ENCODE measurements at regions not wholly inside any gene's neighbourhood (a gene's known extent, or its start where the extent isn't known, plus 50 kb on each side); places are given as distances from the start of the nearest gene placed in this dataset.

DNA sequence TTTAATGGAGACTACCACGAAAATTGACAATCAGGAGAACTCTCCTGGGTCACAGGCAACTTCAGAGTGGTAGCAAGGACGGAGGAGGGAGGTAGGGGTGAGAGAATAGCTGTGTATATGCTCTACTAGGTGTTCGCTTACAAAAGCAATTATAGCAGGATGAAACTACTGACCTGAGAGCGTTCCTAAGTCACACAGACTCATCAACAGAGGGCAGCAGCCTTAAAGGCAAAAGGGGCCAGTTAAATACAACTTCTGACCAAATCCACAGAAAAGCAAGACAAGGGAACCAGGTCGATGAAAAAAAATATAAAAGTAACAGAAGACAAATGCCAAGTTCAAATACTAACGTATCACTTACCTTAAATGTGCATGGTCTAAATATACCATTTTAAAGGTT lies 894.6 kb downstream of the PLOD2 start:
- no peaks in the 10 kb centered on the region for H3K36me3 Mint-ChIP-seq (ENCODE audit: unreplicated experiment)
- TF ChIP-seq, protein P1, sequence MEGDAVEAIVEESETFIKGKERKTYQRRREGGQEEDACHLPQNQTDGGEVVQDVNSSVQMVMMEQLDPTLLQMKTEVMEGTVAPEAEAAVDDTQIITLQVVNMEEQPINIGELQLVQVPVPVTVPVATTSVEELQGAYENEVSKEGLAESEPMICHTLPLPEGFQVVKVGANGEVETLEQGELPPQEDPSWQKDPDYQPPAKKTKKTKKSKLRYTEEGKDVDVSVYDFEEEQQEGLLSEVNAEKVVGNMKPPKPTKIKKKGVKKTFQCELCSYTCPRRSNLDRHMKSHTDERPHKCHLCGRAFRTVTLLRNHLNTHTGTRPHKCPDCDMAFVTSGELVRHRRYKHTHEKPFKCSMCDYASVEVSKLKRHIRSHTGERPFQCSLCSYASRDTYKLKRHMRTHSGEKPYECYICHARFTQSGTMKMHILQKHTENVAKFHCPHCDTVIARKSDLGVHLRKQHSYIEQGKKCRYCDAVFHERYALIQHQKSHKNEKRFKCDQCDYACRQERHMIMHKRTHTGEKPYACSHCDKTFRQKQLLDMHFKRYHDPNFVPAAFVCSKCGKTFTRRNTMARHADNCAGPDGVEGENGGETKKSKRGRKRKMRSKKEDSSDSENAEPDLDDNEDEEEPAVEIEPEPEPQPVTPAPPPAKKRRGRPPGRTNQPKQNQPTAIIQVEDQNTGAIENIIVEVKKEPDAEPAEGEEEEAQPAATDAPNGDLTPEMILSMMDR (IDR thresholded peaks at IDR 0.05; ENCODE audit: partially characterized antibody, unreplicated experiment) = no peak
- H3K4me1 Mint-ChIP-seq (ENCODE audit: low read depth, unreplicated experiment) = no peaks in the 10 kb centered on the region
- no peak overlapping the region for H3K27ac Mint-ChIP-seq (ENCODE audit: unreplicated experiment)
- no peaks in the 10 kb centered on the region for H3K27me3 Mint-ChIP-seq (ENCODE audit: unreplicated experiment)
- no peak overlapping the region for H3K4me3 Mint-ChIP-seq (ENCODE audit: unreplicated experiment)
- no peaks in the 10 kb centered on the region for H3K9me3 Mint-ChIP-seq (ENCODE audit: unreplicated experiment)
- DNase-seq = no peak

DNA sequence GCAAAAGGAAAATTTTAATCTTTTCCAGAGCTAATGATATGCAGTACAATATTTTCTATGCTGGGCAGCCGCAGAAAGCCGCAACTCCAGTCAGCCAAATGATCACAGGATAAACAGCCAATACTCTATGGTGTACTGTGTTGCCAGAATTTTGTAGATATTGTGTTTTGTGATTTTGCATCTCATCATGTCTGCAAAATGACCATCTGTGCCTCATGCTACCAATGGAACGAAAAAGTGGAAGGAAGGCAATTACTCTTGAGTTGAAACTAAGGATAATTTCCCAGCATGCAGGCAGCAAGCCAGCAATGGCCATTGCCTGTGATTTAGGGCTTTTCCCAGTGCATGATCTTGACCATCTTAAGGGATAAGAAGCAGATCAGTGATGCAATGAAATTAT lies 891.9 kb downstream of the PLOD2 start:
- Mint-ChIP-seq H3K4me1 (ENCODE audit: low read depth, unreplicated experiment) (no peaks in the 10 kb centered on the region), H3K27ac (ENCODE audit: unreplicated experiment) (no peak overlapping the region)

DNA sequence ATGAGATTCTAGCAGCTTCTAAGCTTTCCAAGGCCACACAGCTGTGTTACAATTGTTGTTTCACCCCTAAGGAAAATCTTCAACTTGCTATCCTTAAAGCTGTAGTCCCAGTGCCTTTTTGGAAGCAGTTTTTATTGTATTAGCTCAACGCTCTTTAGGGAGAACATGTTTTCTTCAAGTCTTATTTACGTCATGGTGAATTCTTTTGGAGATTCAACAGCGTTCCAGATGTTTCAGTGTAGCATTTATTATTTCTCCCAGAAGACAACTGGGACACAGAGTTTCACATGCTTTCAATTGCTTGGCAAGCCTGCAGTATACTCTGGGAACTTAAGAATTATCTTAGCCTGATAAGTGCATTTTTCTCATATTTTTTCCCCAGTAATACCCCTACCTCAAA lies 888.3 kb downstream of the PLOD2 start:
- TF ChIP-seq, protein P1 (IDR thresholded peaks at IDR 0.05; ENCODE audit: partially characterized antibody, unreplicated experiment) = no peak
- Mint-ChIP-seq H3K36me3 (ENCODE audit: unreplicated experiment) (peaks cover 5% of the 10 kb centered on the region), H3K4me3 (ENCODE audit: unreplicated experiment) (no peak overlapping the region), H3K27ac (ENCODE audit: unreplicated experiment) (no peak overlapping the region), H3K4me1 (ENCODE audit: low read depth, unreplicated experiment) (no peaks in the 10 kb centered on the region), H3K9me3 (ENCODE audit: unreplicated experiment) (no peaks in the 10 kb centered on the region), H3K27me3 (ENCODE audit: unreplicated experiment) (peaks cover 1% of the 10 kb centered on the region)
- no peak for DNase-seq

More for the DNA sequence above, 891.9 kb downstream of the PLOD2 start:
- TF ChIP-seq, protein P1 (IDR thresholded peaks at IDR 0.05; ENCODE audit: partially characterized antibody, unreplicated experiment) = no peak
- Mint-ChIP-seq H3K27me3 (ENCODE audit: unreplicated experiment) (no peaks in the 10 kb centered on the region), H3K4me3 (ENCODE audit: unreplicated experiment) (no peak overlapping the region), H3K9me3 (ENCODE audit: unreplicated experiment) (no peaks in the 10 kb centered on the region), H3K36me3 (ENCODE audit: unreplicated experiment) (no peaks in the 10 kb centered on the region)
- DNase-seq = no peak

DNA sequence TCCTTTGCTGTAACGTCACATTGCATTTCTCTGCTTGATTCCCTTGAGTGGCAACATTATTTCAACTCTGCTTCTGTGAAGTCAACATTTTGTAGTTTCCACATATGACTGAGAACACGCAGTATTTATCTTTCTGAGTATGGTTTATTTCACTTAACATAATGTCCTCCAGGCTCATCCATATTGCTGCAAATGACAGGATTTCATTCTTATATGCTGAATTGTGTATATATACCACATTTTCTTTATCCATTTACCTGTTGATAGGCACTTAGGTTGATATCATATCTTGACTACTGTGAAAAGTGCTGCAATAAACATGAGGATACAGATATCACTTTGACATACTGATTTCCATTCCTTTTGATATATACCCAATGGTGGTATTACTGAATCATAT lies 878.5 kb downstream of the PLOD2 start:
- H3K9me3 Mint-ChIP-seq (ENCODE audit: unreplicated experiment) = no peaks in the 10 kb centered on the region
- H3K27me3 Mint-ChIP-seq (ENCODE audit: unreplicated experiment) = no peaks in the 10 kb centered on the region
- H3K27ac Mint-ChIP-seq (ENCODE audit: unreplicated experiment) = no peak overlapping the region
- no peaks in the 10 kb centered on the region for H3K4me1 Mint-ChIP-seq (ENCODE audit: low read depth, unreplicated experiment)
- DNase-seq = no peak
- no peak overlapping the region for H3K4me3 Mint-ChIP-seq (ENCODE audit: unreplicated experiment)
- no peaks in the 10 kb centered on the region for H3K36me3 Mint-ChIP-seq (ENCODE audit: unreplicated experiment)
- TF ChIP-seq, protein P1 (IDR thresholded peaks at IDR 0.05; ENCODE audit: partially characterized antibody, unreplicated experiment) = no peak

DNA sequence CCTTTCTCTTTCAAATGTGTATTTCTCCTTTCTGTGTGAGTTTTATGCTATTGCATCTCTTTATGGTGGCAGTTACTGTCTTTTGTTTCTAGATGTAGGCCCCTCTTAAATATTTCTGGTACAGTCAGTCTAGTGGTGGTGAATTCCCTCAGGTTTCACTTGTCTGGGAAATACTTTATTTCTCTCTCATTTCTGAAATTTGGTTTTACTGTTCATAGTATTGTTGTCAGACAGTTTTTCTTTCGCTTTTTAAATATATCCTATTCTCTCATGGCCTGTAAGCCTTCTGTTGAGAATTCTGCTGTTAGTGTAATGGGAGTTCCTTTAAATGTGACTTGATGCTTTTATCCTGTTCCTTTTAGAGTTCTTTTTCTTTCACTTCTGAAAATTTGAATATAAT lies 874.0 kb downstream of the PLOD2 start:
- Mint-ChIP-seq H3K4me3 (ENCODE audit: unreplicated experiment) (no peak overlapping the region), H3K4me1 (ENCODE audit: low read depth, unreplicated experiment) (no peaks in the 10 kb centered on the region)
- DNase-seq = no peak

More for the DNA sequence above, 874.0 kb downstream of the PLOD2 start:
- no peaks in the 10 kb centered on the region for H3K9me3 Mint-ChIP-seq (ENCODE audit: unreplicated experiment)
- H3K36me3 Mint-ChIP-seq (ENCODE audit: unreplicated experiment) = no peaks in the 10 kb centered on the region
- TF ChIP-seq, protein P1 (IDR thresholded peaks at IDR 0.05; ENCODE audit: partially characterized antibody, unreplicated experiment) = no peak
- no peak overlapping the region for H3K27ac Mint-ChIP-seq (ENCODE audit: unreplicated experiment)
- no peaks in the 10 kb centered on the region for H3K27me3 Mint-ChIP-seq (ENCODE audit: unreplicated experiment)

Measured in glutamatergic neuron (in vitro differentiated cells).